B cell (primary cell): ENCODE measurements at regions not wholly inside any gene's neighbourhood (a gene's known extent, or its start where the extent isn't known, plus 50 kb on each side); places are given as distances from the start of the nearest gene placed in this dataset.

Source experiments
- ATAC-seq: fragments of 200-7000 bp; cut with Tn5 transposase; one replicate; pipeline ENCODE4 v1.10.0; 2021; ENCODE audit warnings: low read depth, mild to moderate bottlenecking, moderate number of reproducible peaks, moderate library complexity
- CTCF ChIA-PET: fragments of 350-600 bp; sonication (Branson Sonifier 250); formaldehyde crosslinking; loops from one replicate; lab custom pipeline; 2021; ENCODE audit warnings: antibody characterized with exemption, inconsistent platforms; lab: Charles Lee
- POLR2A ChIA-PET: fragments of 350-600 bp; sonication (Branson Sonifier 250); formaldehyde crosslinking; loops from one replicate; lab custom pipeline; 2021; ENCODE audit warnings: antibody characterized with exemption; lab: Charles Lee
- DNase-seq: peaks from one replicate; pipeline ENCODE4 v3.0.0; 2013
- H2AFZ ChIP-seq: 2 replicates; pipeline ENCODE4 v1.6.1; 2012; ENCODE audit warnings: mild to moderate bottlenecking, low read depth, low read length; ENCODE audit not compliant: insufficient read depth, poor library complexity, severe bottlenecking
- H3K27ac ChIP-seq, 2 donors: 1 replicate in 1 of 2; 2 replicates in 1 of 2; pipeline ENCODE4 v1.5.1; 2012 to 2013; ENCODE audit warnings: low read length in 2 of 2, mild to moderate bottlenecking in 2 of 2, moderate library complexity in 1 of 2
- H3K27me3 ChIP-seq, 4 experiments: fragments of 200-600 bp in 1 of 4; sonication (generic) in 1 of 4; replicated peaks in 1 of 4; 1 replicate in 2 of 4; 2 replicates in 2 of 4; pipeline versions ENCODE4 v1.6.1 to v1.7.0; 2013 to 2016; ENCODE audit warnings: low read length in 3 of 4, mild to moderate bottlenecking in 2 of 4, mixed read lengths in 1 of 4, moderate library complexity in 1 of 4; ENCODE audit not compliant: insufficient read depth in 4 of 4, control insufficient read depth in 3 of 4; ENCODE audit errors: control extremely low read depth in 1 of 4
- H3K36me3 ChIP-seq, 2 experiments: replicated peaks in 1 of 2; 1 replicate in 1 of 2; 2 replicates in 1 of 2; pipeline versions ENCODE4 v1.6.1 to v1.7.1; 2013; ENCODE audit warnings: low read length in 1 of 2; ENCODE audit not compliant: insufficient read depth in 2 of 2, control insufficient read depth in 1 of 2; ENCODE audit errors: control extremely low read depth in 1 of 2, extremely low read depth in 1 of 2
- H3K4me1 ChIP-seq, 2 donors: fragments of 200-600 bp in 1 of 2; sonication (generic) in 1 of 2; 1 replicate in 1 of 2; 2 replicates in 1 of 2; pipeline versions ENCODE4 v1.5.1 to v1.6.1; 2013 to 2017; ENCODE audit warnings: low read length in 2 of 2; ENCODE audit not compliant: control insufficient read depth in 2 of 2, insufficient read depth in 2 of 2
- H3K4me2 ChIP-seq: replicated peaks from 2 replicates; pipeline ENCODE3; 2012; ENCODE audit warnings: mild to moderate bottlenecking, low read depth, low read length; ENCODE audit not compliant: poor library complexity, severe bottlenecking
- H3K4me3 ChIP-seq, 5 experiments: fragments of 200-600 bp in 1 of 5; sonication (generic) in 1 of 5; 1 replicate in 3 of 5; 2 replicates in 2 of 5; pipeline versions ENCODE4 v1.5.1 to v1.7.0; 2011 to 2016; ENCODE audit warnings: low read length in 4 of 5, mild to moderate bottlenecking in 4 of 5, low read depth in 2 of 5, control low read depth in 1 of 5, moderate library complexity in 1 of 5; ENCODE audit not compliant: insufficient read depth in 1 of 5; ENCODE audit errors: control extremely low read depth in 1 of 5, extremely low read depth in 1 of 5
- H3K79me2 ChIP-seq: fragments of 200-600 bp; sonication (generic); one replicate; pipeline ENCODE4 v1.6.0; 2016; ENCODE audit warnings: low read length; ENCODE audit not compliant: control insufficient read depth, insufficient read depth
- H3K9ac ChIP-seq: fragments of 200-600 bp; sonication (generic); 2 replicates; pipeline ENCODE4 v1.6.1; 2017; ENCODE audit warnings: mild to moderate bottlenecking, low read length, moderate library complexity
- H3K9me3 ChIP-seq, 3 donors: one replicate each; pipeline versions ENCODE4 v1.6.1 to v1.7.1; 2013; ENCODE audit warnings: low read length in 2 of 3; ENCODE audit not compliant: control insufficient read depth in 2 of 3, insufficient read depth in 1 of 3; ENCODE audit errors: control extremely low read depth in 1 of 3
- H4K20me1 ChIP-seq: 2 replicates; pipeline ENCODE4 v1.6.0; 2012; ENCODE audit warnings: mild to moderate bottlenecking, low read length; ENCODE audit not compliant: insufficient read depth, control insufficient read depth, poor library complexity, severe bottlenecking
- H3K27ac Mint-ChIP-seq: one replicate; pipeline ENCODE4 v1.8.0; 2021; ENCODE audit warnings: mixed read lengths
- H3K27me3 Mint-ChIP-seq: one replicate; pipeline ENCODE4 v1.8.0; 2021; ENCODE audit warnings: mixed read lengths
- H3K4me1 Mint-ChIP-seq: one replicate; pipeline ENCODE4 v1.8.0; 2021; ENCODE audit warnings: mixed read lengths
- H3K4me3 Mint-ChIP-seq: one replicate; pipeline ENCODE4 v1.8.0; 2021; ENCODE audit warnings: mixed read lengths
- H3K9me3 Mint-ChIP-seq: one replicate; pipeline ENCODE4 v1.8.0; 2022; ENCODE audit warnings: mixed read lengths; ENCODE audit not compliant: insufficient read depth
- EZH2 ChIP-seq: IDR thresholded peaks from 2 replicates; pipeline ENCODE4 v1.6.1; 2012; ENCODE audit warnings: borderline replicate concordance, low read depth, mild to moderate bottlenecking, moderate library complexity, low read length; ENCODE audit not compliant: insufficient read depth, poor library complexity, severe bottlenecking
- WGBS: methylation state at CpG from one replicate; pipeline ENCODE4 v1.1.5; 2013; ENCODE audit warnings: missing lambda C conversion rate; ENCODE audit not compliant: insufficient coverage; 5-methylcytosine and 5-hydroxymethylcytosine counted together
- intact Hi-C: fragments of 100-400 bp; cut with micrococcal nuclease; formaldehyde crosslinking; loops from one replicate; pipeline ENCODE4 v1.10.0; 2022
- TF ChIP-seq, protein P1 (sequence below): fragments of 200-600 bp; IDR thresholded peaks from one replicate; pipeline ENCODE4 v1.8.0; 2022; ENCODE audit warnings: antibody characterized with exemption, mild to moderate bottlenecking

GRCh38 chr13:89115307-89115706 lies 1444.1 kb downstream of the SLITRK5 start:
- intact Hi-C loops: no loop called here
- H3K27ac Mint-ChIP-seq: no peak overlapping the region
- DNase-seq (no peak), ATAC-seq (no peak)
- no peaks in the 10 kb centered on the region for H3K4me1 Mint-ChIP-seq
- Histone ChIP-seq H3K9ac (no peak overlapping the region), H3K27ac (no peak overlapping the region), H3K27me3 (no peaks in the 10 kb centered on the region), H4K20me1 (no peaks in the 10 kb centered on the region), H3K4me2 (no peak overlapping the region), H3K79me2 (no peaks in the 10 kb centered on the region), H3K4me1 (no peaks in the 10 kb centered on the region), H3K4me3 (no peak overlapping the region), H2AFZ (no peak overlapping the region), H3K9me3 (no peaks in the 10 kb centered on the region), H3K36me3 (no peaks in the 10 kb centered on the region)
- TF ChIP-seq, protein P1, sequence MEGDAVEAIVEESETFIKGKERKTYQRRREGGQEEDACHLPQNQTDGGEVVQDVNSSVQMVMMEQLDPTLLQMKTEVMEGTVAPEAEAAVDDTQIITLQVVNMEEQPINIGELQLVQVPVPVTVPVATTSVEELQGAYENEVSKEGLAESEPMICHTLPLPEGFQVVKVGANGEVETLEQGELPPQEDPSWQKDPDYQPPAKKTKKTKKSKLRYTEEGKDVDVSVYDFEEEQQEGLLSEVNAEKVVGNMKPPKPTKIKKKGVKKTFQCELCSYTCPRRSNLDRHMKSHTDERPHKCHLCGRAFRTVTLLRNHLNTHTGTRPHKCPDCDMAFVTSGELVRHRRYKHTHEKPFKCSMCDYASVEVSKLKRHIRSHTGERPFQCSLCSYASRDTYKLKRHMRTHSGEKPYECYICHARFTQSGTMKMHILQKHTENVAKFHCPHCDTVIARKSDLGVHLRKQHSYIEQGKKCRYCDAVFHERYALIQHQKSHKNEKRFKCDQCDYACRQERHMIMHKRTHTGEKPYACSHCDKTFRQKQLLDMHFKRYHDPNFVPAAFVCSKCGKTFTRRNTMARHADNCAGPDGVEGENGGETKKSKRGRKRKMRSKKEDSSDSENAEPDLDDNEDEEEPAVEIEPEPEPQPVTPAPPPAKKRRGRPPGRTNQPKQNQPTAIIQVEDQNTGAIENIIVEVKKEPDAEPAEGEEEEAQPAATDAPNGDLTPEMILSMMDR: no peak
- TF ChIP-seq EZH2: no peak
- ChIA-PET CTCF (no interaction called here), POLR2A (no interaction called here)
- H3K9me3 Mint-ChIP-seq: peaks cover 5% of the 10 kb centered on the region
- no peaks in the 10 kb centered on the region for H3K27me3 Mint-ChIP-seq
- no peak overlapping the region for H3K4me3 Mint-ChIP-seq
- no CpG with 5 or more reads among the region's 3 CpGs for WGBS

- Histone ChIP-seq H3K36me3 (no peaks in the 10 kb centered on the region), H3K9ac (no peak overlapping the region), H2AFZ (no peak overlapping the region), H4K20me1 (no peaks in the 10 kb centered on the region), H3K4me1 (no peaks in the 10 kb centered on the region), H3K27ac (no peak overlapping the region), H3K9me3 (peaks cover 0 to 1% (median 0%) of the 10 kb centered on the region in 3 donors), H3K79me2 (no peaks in the 10 kb centered on the region), H3K4me3 (no peak overlapping the region), H3K4me2 (no peak overlapping the region), H3K27me3 (no peaks in the 10 kb centered on the region)
- peaks cover 4% of the 10 kb centered on the region for H3K9me3 Mint-ChIP-seq
- CTCF ChIA-PET: no interaction called here
- intact Hi-C loops: no loop called here
- DNase-seq (no peak), ATAC-seq (no peak)
- POLR2A ChIA-PET: no interaction called here
- TF ChIP-seq, protein P1: no peak
- TF ChIP-seq EZH2: no peak
- H3K4me3 Mint-ChIP-seq: no peak overlapping the region
- no peaks in the 10 kb centered on the region for H3K27me3 Mint-ChIP-seq
- no peak overlapping the region for H3K27ac Mint-ChIP-seq
- no CpG with 5 or more reads among the region's 3 CpGs for WGBS
- H3K4me1 Mint-ChIP-seq: no peaks in the 10 kb centered on the region
Measured at GRCh38 chr13:89136678-89137077, 1465.5 kb downstream of the SLITRK5 start.
